ENCODE measurements at regions not wholly inside any gene's neighbourhood (a gene's known extent, or its start where the extent isn't known, plus 50 kb on each side); places are given as distances from the start of the nearest gene placed in this dataset.

DNA sequence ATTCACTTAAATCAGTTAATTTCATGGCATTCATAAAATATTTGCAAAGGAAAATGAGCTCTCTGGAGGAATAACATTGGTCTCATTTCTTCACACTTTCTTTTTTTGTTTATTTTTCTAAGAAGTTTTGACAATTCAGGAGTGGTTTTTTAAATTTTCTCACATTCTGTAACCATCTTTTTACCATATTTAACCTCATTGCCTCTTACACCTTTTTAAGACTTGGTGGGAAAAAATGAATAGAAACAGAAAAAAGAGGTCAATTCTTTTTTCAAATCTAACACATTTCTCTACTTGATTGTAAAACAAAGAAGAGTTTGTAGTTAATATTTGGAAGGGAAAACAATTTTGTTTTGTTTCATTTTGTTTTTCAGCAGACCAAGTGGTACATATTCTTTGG, 1034.7 kb upstream of the RAG2 start:
- BruUV-seq (replicated peaks) = no TSS peak
- no peaks in the 10 kb centered on the region for H3K9me3 Mint-ChIP-seq (ENCODE audit: low read depth, unreplicated experiment)

DNA sequence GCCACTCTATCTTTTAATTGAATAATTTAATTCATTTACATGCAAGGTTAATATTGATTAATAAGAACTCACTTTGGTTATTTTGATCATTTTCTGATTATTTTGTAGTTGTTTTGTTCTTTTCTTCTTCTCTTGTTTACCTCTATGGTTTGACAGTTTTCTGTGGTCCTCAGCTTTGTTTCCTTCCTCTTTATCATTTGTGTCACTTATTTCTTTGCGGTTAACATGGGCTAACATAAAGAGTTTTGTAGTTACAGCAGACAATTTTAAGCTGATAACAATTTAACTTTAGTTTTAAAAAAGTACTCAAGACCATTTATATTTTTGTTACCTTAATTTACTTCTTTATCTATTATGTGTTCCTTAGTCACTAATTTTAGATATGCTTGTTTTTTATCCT, 1032.8 kb upstream of the RAG2 start:
- Mint-ChIP-seq H3K27me3 (ENCODE audit: unreplicated experiment) (no peaks in the 10 kb centered on the region), H3K4me1 (ENCODE audit: low read depth, unreplicated experiment) (no peaks in the 10 kb centered on the region), H3K36me3 (ENCODE audit: insufficient read depth, unreplicated experiment) (no peaks in the 10 kb centered on the region), H3K4me3 (ENCODE audit: low read depth, unreplicated experiment) (no peak overlapping the region), H3K9me3 (ENCODE audit: low read depth, unreplicated experiment) (no peaks in the 10 kb centered on the region), H3K27ac (ENCODE audit: unreplicated experiment) (no peak overlapping the region)
- no TSS peak for BruUV-seq (replicated peaks)
- CTCF ChIA-PET = no interaction called here
- intact Hi-C loops (cut with micrococcal nuclease; ENCODE audit: unreplicated experiment) = loop anchor here (10.0 kb wide), 1 partner anchor 176 kb away; no protein-coding TSS in a partner anchor
- TF ChIP-seq, protein P1, sequence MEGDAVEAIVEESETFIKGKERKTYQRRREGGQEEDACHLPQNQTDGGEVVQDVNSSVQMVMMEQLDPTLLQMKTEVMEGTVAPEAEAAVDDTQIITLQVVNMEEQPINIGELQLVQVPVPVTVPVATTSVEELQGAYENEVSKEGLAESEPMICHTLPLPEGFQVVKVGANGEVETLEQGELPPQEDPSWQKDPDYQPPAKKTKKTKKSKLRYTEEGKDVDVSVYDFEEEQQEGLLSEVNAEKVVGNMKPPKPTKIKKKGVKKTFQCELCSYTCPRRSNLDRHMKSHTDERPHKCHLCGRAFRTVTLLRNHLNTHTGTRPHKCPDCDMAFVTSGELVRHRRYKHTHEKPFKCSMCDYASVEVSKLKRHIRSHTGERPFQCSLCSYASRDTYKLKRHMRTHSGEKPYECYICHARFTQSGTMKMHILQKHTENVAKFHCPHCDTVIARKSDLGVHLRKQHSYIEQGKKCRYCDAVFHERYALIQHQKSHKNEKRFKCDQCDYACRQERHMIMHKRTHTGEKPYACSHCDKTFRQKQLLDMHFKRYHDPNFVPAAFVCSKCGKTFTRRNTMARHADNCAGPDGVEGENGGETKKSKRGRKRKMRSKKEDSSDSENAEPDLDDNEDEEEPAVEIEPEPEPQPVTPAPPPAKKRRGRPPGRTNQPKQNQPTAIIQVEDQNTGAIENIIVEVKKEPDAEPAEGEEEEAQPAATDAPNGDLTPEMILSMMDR (IDR thresholded peaks at IDR 0.05; ENCODE audit: unreplicated experiment) = no peak
- no peak for DNase-seq

More for the DNA sequence above, 1034.7 kb upstream of the RAG2 start:
- intact Hi-C loops (cut with micrococcal nuclease; ENCODE audit: unreplicated experiment) = loop anchor here (10.0 kb wide), 1 partner anchor 178 kb away; no protein-coding TSS in a partner anchor
- Mint-ChIP-seq H3K27ac (ENCODE audit: unreplicated experiment) (no peak overlapping the region), H3K4me1 (ENCODE audit: low read depth, unreplicated experiment) (no peaks in the 10 kb centered on the region), H3K27me3 (ENCODE audit: unreplicated experiment) (no peaks in the 10 kb centered on the region), H3K36me3 (ENCODE audit: insufficient read depth, unreplicated experiment) (no peaks in the 10 kb centered on the region), H3K4me3 (ENCODE audit: low read depth, unreplicated experiment) (no peak overlapping the region)
- TF ChIP-seq, protein P1 (IDR thresholded peaks at IDR 0.05; ENCODE audit: unreplicated experiment) = no peak
- DNase-seq = no peak
- CTCF ChIA-PET = interaction anchor here (0.6 kb wide), 1 partner anchor 16 kb away, joined by 4 read pairs; no protein-coding TSS in a partner anchor

DNA sequence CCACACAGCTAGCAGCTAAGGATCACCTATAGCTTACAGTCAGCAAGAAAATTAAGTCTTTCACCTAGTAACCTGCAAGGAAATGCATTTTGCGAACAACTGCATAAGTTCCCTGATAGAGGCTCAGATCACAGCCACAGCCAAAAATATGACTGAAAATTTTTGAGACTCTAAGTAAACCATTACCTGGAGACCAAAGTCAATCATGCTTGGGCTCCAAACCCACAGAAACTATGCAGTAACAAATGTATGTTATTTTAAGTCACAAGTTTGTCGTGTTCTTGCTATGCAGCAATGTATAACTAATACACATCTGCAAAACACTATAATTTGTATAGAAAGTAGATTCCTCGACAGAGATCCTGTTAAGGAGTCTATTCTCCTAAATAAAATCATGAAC, 1025.7 kb upstream of the RAG2 start:
- intact Hi-C loops (cut with micrococcal nuclease; ENCODE audit: unreplicated experiment) = no loop called here
- no peak overlapping the region for H3K4me3 Mint-ChIP-seq (ENCODE audit: low read depth, unreplicated experiment)

DNA sequence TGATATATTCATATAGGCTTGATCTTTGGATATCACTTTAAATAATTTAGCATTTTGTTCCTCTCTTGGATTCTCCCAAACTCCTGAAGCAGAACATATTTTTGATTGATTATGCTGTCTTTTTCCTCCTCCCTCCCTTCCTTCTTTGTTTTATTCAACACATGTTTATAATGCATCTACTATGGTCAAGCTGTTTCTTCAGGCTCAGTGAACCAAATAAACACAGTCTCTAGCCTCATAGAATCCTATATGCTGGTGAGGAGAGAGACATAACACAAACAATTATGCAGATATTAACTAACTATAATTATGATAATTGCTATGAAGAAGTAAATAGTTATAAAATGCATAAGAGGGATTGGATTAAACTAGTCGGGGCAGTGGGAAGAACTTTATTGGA, 1023.6 kb upstream of the RAG2 start:
- H3K9me3 Mint-ChIP-seq (ENCODE audit: low read depth, unreplicated experiment) = no peaks in the 10 kb centered on the region
- no peak overlapping the region for H3K27ac Mint-ChIP-seq (ENCODE audit: unreplicated experiment)
- H3K4me1 Mint-ChIP-seq (ENCODE audit: low read depth, unreplicated experiment) = no peaks in the 10 kb centered on the region
- H3K4me3 Mint-ChIP-seq (ENCODE audit: low read depth, unreplicated experiment) = no peak overlapping the region
- no peak for DNase-seq
- CTCF ChIA-PET = no interaction called here
- no peaks in the 10 kb centered on the region for H3K36me3 Mint-ChIP-seq (ENCODE audit: insufficient read depth, unreplicated experiment)
- BruUV-seq (replicated peaks) = no TSS peak
- no peaks in the 10 kb centered on the region for H3K27me3 Mint-ChIP-seq (ENCODE audit: unreplicated experiment)
- intact Hi-C loops (cut with micrococcal nuclease; ENCODE audit: unreplicated experiment) = no loop called here
- TF ChIP-seq, protein P1 (IDR thresholded peaks at IDR 0.05; ENCODE audit: unreplicated experiment) = no peak

More for the DNA sequence above, 1025.7 kb upstream of the RAG2 start:
- Mint-ChIP-seq H3K27me3 (ENCODE audit: unreplicated experiment) (no peaks in the 10 kb centered on the region), H3K9me3 (ENCODE audit: low read depth, unreplicated experiment) (no peaks in the 10 kb centered on the region), H3K36me3 (ENCODE audit: insufficient read depth, unreplicated experiment) (no peaks in the 10 kb centered on the region), H3K27ac (ENCODE audit: unreplicated experiment) (no peak overlapping the region), H3K4me1 (ENCODE audit: low read depth, unreplicated experiment) (no peaks in the 10 kb centered on the region)
- no peak for DNase-seq
- CTCF ChIA-PET = no interaction called here
- TF ChIP-seq, protein P1 (IDR thresholded peaks at IDR 0.05; ENCODE audit: unreplicated experiment) = no peak
- no TSS peak for BruUV-seq (replicated peaks)

All from Calu3 (cell line).